ENCODE measurements at regions not wholly inside any gene's neighbourhood (a gene's known extent, or its start where the extent isn't known, plus 50 kb on each side); places are given as distances from the start of the nearest gene placed in this dataset.

DNA sequence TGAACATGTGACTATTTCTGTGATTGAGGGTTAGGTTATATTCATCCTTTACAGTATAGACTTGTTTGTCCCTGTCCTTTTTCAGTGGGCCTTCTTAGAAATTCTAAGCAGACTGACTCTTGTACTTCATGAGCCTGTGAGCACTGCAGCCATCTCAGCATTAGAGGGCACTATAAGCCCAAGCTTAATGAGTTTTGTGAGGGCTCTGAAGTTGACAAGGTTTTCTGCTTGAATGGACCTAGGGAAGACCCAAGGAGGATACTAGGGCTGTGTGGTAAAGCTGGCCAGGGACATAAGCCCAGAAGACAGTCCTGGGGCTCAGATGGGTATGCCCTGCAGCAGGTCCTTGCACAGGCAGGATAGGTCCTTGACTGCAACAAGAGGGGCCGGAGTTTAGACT lies 126.5 kb downstream of the MRPS30 start:
- no peaks in the 10 kb centered on the region for H3K27me3 Mint-ChIP-seq (ENCODE audit: insufficient read depth, low read depth)
- Histone ChIP-seq H3K4me1 (no peaks in the 10 kb centered on the region), H3K9ac (no peak overlapping the region), H4K20me1 (ENCODE audit: low read depth) (no peaks in the 10 kb centered on the region), H2AFZ (replicated peaks) (no peak overlapping the region), H3K9me3 (ENCODE audit: low read depth) (no peaks in the 10 kb centered on the region), H3K4me2 (no peak overlapping the region), H3K79me2 (ENCODE audit: low read depth) (no peaks in the 10 kb centered on the region), H3K27me3 (no peaks in the 10 kb centered on the region), H3K27ac (no peak overlapping the region), H3F3A (ENCODE audit: low read depth) (no peaks in the 10 kb centered on the region), H3K36me3 (no peaks in the 10 kb centered on the region), H3K4me3 (no peak overlapping the region)
- H3K27ac Mint-ChIP-seq, result no peak overlapping the region
- peaks cover 5% of the 10 kb centered on the region for H3K9me3 Mint-ChIP-seq
- TF ChIP-seq, protein P1, sequence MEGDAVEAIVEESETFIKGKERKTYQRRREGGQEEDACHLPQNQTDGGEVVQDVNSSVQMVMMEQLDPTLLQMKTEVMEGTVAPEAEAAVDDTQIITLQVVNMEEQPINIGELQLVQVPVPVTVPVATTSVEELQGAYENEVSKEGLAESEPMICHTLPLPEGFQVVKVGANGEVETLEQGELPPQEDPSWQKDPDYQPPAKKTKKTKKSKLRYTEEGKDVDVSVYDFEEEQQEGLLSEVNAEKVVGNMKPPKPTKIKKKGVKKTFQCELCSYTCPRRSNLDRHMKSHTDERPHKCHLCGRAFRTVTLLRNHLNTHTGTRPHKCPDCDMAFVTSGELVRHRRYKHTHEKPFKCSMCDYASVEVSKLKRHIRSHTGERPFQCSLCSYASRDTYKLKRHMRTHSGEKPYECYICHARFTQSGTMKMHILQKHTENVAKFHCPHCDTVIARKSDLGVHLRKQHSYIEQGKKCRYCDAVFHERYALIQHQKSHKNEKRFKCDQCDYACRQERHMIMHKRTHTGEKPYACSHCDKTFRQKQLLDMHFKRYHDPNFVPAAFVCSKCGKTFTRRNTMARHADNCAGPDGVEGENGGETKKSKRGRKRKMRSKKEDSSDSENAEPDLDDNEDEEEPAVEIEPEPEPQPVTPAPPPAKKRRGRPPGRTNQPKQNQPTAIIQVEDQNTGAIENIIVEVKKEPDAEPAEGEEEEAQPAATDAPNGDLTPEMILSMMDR (IDR thresholded peaks at IDR 0.05), result peak; percentile 70
- no peak for TF ChIP-seq EZH2phosphoT487 (IDR thresholded peaks at IDR 0.05)
- H3K4me3 Mint-ChIP-seq, result no peak overlapping the region
- DNase-seq (ENCODE audit: low spot score), result peak; percentile 75
- H3K4me1 Mint-ChIP-seq, result no peaks in the 10 kb centered on the region
- H3K36me3 Mint-ChIP-seq, result peaks cover 3% of the 10 kb centered on the region

DNA sequence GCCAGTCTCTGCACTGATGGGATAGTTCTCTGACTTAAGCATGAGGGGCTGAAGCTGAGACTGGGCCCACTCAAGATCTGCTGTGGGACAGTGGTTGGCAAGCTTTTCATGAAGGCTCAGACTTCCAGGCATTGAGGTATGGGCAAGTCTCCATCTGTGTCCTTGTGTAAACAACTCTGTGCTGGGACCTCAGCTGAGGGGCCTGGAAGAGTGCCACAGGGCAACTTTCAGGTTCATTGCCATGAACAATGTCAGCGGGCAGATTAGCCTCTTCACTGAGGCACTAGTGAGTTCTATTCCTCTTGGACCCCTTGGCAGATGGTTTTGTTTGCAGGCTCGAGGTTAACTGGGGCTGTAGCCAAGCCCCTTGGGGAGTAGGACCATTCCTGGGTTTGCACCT lies 127.1 kb downstream of the MRPS30 start:
- Histone ChIP-seq H3K4me3 (no peak overlapping the region), H3F3A (ENCODE audit: low read depth) (no peaks in the 10 kb centered on the region), H3K4me1 (no peaks in the 10 kb centered on the region), H3K27ac (no peak overlapping the region), H3K79me2 (ENCODE audit: low read depth) (no peaks in the 10 kb centered on the region), H2AFZ (replicated peaks) (no peak overlapping the region), H3K9me3 (ENCODE audit: low read depth) (no peaks in the 10 kb centered on the region), H3K9ac (no peak overlapping the region), H3K36me3 (no peaks in the 10 kb centered on the region), H4K20me1 (ENCODE audit: low read depth) (no peaks in the 10 kb centered on the region), H3K27me3 (no peaks in the 10 kb centered on the region), H3K4me2 (no peak overlapping the region)
- H3K4me1 Mint-ChIP-seq, result no peaks in the 10 kb centered on the region
- peaks cover 5% of the 10 kb centered on the region for H3K9me3 Mint-ChIP-seq
- no peaks in the 10 kb centered on the region for H3K27me3 Mint-ChIP-seq (ENCODE audit: insufficient read depth, low read depth)
- H3K36me3 Mint-ChIP-seq, result peaks cover 3% of the 10 kb centered on the region
- TF ChIP-seq, protein P1 (IDR thresholded peaks at IDR 0.05), result no peak
- TF ChIP-seq EZH2 (IDR thresholded peaks at IDR 0.05) (no peak), EZH2phosphoT487 (IDR thresholded peaks at IDR 0.05) (no peak)
- H3K4me3 Mint-ChIP-seq, result no peak overlapping the region
- no peak overlapping the region for H3K27ac Mint-ChIP-seq
- no peak for DNase-seq (ENCODE audit: low spot score)

DNA sequence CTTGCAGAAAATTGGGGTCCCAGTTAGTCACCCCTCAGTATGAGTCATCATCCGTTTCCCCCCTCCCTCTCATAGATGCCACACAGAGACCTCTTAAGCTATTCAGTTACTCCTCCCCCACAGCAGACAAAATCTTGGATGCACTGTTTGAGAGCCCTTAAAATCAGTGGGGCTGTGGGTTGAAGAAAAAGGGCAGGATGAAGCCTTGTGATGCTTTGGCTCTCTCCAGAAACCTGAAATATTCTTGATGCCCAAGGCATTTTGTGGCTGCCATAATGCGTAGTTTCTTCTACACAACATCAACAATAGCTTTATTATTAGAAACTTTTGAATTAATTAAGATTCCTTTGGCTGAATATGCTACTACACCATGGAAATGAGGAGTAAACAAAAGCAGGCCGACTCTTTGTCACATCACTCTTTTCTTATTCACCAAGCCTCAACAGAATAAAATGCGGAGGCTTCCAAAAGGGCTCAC lies 133.8 kb downstream of the MRPS30 start:
- Histone ChIP-seq H2AFZ (replicated peaks) (peak overlapping the region; percentile 93), H3K9ac (no peak overlapping the region), H3F3A (ENCODE audit: low read depth) (no peaks in the 10 kb centered on the region), H3K27ac (no peak overlapping the region), H3K4me2 (peak overlapping the region; percentile 25), H3K36me3 (no peaks in the 10 kb centered on the region), H3K4me3 (no peak overlapping the region), H4K20me1 (ENCODE audit: low read depth) (no peaks in the 10 kb centered on the region), H3K9me3 (ENCODE audit: low read depth) (no peaks in the 10 kb centered on the region), H3K27me3 (no peaks in the 10 kb centered on the region), H3K4me1 (peaks cover 23% of the 10 kb centered on the region), H3K79me2 (ENCODE audit: low read depth) (no peaks in the 10 kb centered on the region)
- Mint-ChIP-seq H3K36me3 (peaks cover 3% of the 10 kb centered on the region), H3K9me3 (peaks cover 5% of the 10 kb centered on the region), H3K4me1 (peaks cover 16% of the 10 kb centered on the region), H3K27ac (no peak overlapping the region), H3K27me3 (ENCODE audit: insufficient read depth, low read depth) (no peaks in the 10 kb centered on the region), H3K4me3 (no peak overlapping the region)
- no peak for TF ChIP-seq EZH2phosphoT487 (IDR thresholded peaks at IDR 0.05)
- no peak for TF ChIP-seq EZH2 (IDR thresholded peaks at IDR 0.05)
- TF ChIP-seq, protein P1 (IDR thresholded peaks at IDR 0.05), result no peak
- peak; percentile 27 for DNase-seq (ENCODE audit: low spot score)

Measured in neural progenitor cell (in vitro differentiated cells).